Mesenchymal stem cell (in vitro differentiated cells and primary cell): ENCODE measurements at regions not wholly inside any gene's neighbourhood (a gene's known extent, or its start where the extent isn't known, plus 50 kb on each side); places are given as distances from the start of the nearest gene placed in this dataset.

ENCODE experiments used
- DNase-seq: peaks from one replicate; pipeline ENCODE4 v3.0.0-alpha.2; 2013
- H2AFZ ChIP-seq: one replicate; pipeline ENCODE4 v1.6.1; 2013; ENCODE audit warnings: low read depth, mild to moderate bottlenecking, control low read depth, inconsistent platforms, low read length, moderate library complexity
- H2AK5ac ChIP-seq: 2 replicates; pipeline ENCODE4 v1.6.1; 2013; ENCODE audit warnings: low read length, moderate library complexity, mild to moderate bottlenecking, inconsistent platforms; ENCODE audit not compliant: severe bottlenecking
- H2BK120ac ChIP-seq: one replicate; pipeline ENCODE4 v1.6.1; 2013; ENCODE audit warnings: low read depth, mild to moderate bottlenecking, inconsistent platforms, low read length, moderate library complexity
- H2BK12ac ChIP-seq, 2 experiments: one replicate each; pipeline ENCODE4 v1.6.1; 2013; ENCODE audit warnings: inconsistent platforms in 2 of 2, low read length in 2 of 2, mild to moderate bottlenecking in 2 of 2, moderate library complexity in 2 of 2, control low read depth in 1 of 2
- H2BK15ac ChIP-seq: one replicate; pipeline ENCODE4 v1.6.1; 2013; ENCODE audit warnings: mild to moderate bottlenecking, low read depth, inconsistent platforms; ENCODE audit not compliant: poor library complexity, severe bottlenecking
- H2BK5ac ChIP-seq: 2 replicates; pipeline ENCODE4 v1.6.1; 2013; ENCODE audit warnings: low read depth, mild to moderate bottlenecking, low read length, control low read depth, inconsistent platforms; ENCODE audit not compliant: poor library complexity, severe bottlenecking
- H3K14ac ChIP-seq, 2 experiments: one replicate each; pipeline ENCODE4 v1.6.1; 2013; ENCODE audit warnings: inconsistent platforms in 2 of 2, low read length in 2 of 2, control low read depth in 1 of 2, mild to moderate bottlenecking in 1 of 2, moderate library complexity in 1 of 2
- H3K18ac ChIP-seq, 2 experiments: one replicate each; pipeline ENCODE4 v1.6.1; 2013; ENCODE audit warnings: inconsistent platforms in 2 of 2, low read length in 2 of 2, control low read depth in 1 of 2, low read depth in 1 of 2, mild to moderate bottlenecking in 1 of 2
- H3K23ac ChIP-seq, 2 experiments: one replicate each; pipeline ENCODE4 v1.6.1; 2013; ENCODE audit warnings: inconsistent platforms in 2 of 2, low read length in 2 of 2, mild to moderate bottlenecking in 2 of 2, moderate library complexity in 2 of 2, control low read depth in 1 of 2
- H3K27ac ChIP-seq: 2 replicates; pipeline ENCODE4 v1.5.1; 2013; ENCODE audit warnings: mild to moderate bottlenecking, moderate library complexity, low read length, control low read depth, inconsistent platforms; ENCODE audit not compliant: poor library complexity, severe bottlenecking
- H3K27me3 ChIP-seq, 2 experiments: 2 replicates each; pipeline versions ENCODE4 v1.6.1 to v1.7.0; 2013; ENCODE audit warnings: low read length in 2 of 2, mild to moderate bottlenecking in 2 of 2, moderate library complexity in 2 of 2, control low read depth in 1 of 2, inconsistent platforms in 1 of 2; ENCODE audit not compliant: control insufficient read depth in 1 of 2, insufficient read depth in 1 of 2
- H3K36me3 ChIP-seq, 2 experiments: 2 replicates each; pipeline versions ENCODE4 v1.6.1 to v1.7.0; 2013; ENCODE audit warnings: low read length in 2 of 2, control low read depth in 1 of 2, inconsistent platforms in 1 of 2, low read depth in 1 of 2, mild to moderate bottlenecking in 1 of 2; ENCODE audit not compliant: insufficient read depth in 2 of 2, control insufficient read depth in 1 of 2
- H3K4ac ChIP-seq, 2 experiments: one replicate each; pipeline ENCODE4 v1.6.1; 2013; ENCODE audit warnings: inconsistent platforms in 2 of 2, low read length in 2 of 2, mild to moderate bottlenecking in 2 of 2, moderate library complexity in 2 of 2, control low read depth in 1 of 2, low read depth in 1 of 2
- H3K4me1 ChIP-seq: 2 replicates; pipeline ENCODE4 v1.6.1; 2013; ENCODE audit warnings: low read depth, low read length, control low read depth; ENCODE audit not compliant: control insufficient read depth, insufficient read depth
- H3K4me2 ChIP-seq: 2 replicates; pipeline ENCODE4 v1.6.1; 2013; ENCODE audit warnings: low read length, mild to moderate bottlenecking, inconsistent platforms; ENCODE audit not compliant: poor library complexity, severe bottlenecking
- H3K4me3 ChIP-seq, 2 experiments: 2 replicates each; pipeline versions ENCODE4 v1.5.1 to v1.7.0; 2013; ENCODE audit warnings: low read length in 2 of 2, mild to moderate bottlenecking in 2 of 2, control low read depth in 1 of 2, low read depth in 1 of 2; ENCODE audit not compliant: insufficient read depth in 1 of 2
- H3K79me1 ChIP-seq: replicated peaks from 2 replicates; pipeline ENCODE4 v1.6.1; 2013; ENCODE audit warnings: mild to moderate bottlenecking, control low read depth, low read length, inconsistent platforms; ENCODE audit not compliant: poor library complexity, severe bottlenecking
- H3K9ac ChIP-seq: 2 replicates; pipeline ENCODE4 v1.7.0; 2013; ENCODE audit warnings: mild to moderate bottlenecking, low read length, moderate library complexity
- H3K9me3 ChIP-seq: 2 replicates; pipeline ENCODE4 v1.7.0; 2013; ENCODE audit warnings: mild to moderate bottlenecking, low read length; ENCODE audit not compliant: control insufficient read depth
- H4K8ac ChIP-seq: one replicate; pipeline ENCODE4 v1.6.1; 2013; ENCODE audit warnings: inconsistent platforms, mild to moderate bottlenecking, low read length, moderate library complexity
- H4K91ac ChIP-seq: one replicate; pipeline ENCODE4 v1.6.1; 2013; ENCODE audit warnings: mild to moderate bottlenecking, low read length, inconsistent platforms
- WGBS: methylation state at CpG from one replicate; pipeline ENCODE4 v1.1.7; 2013; ENCODE audit warnings: mixed read lengths; 5-methylcytosine and 5-hydroxymethylcytosine counted together

- no peak overlapping the region for H4K8ac ChIP-seq
- no peak overlapping the region for H3K4me2 ChIP-seq
- H2AFZ ChIP-seq, result no peak overlapping the region
- H3K36me3 ChIP-seq, result no peaks in the 10 kb centered on the region
- no peak overlapping the region for H2BK15ac ChIP-seq
- H4K91ac ChIP-seq, result no peak overlapping the region
- H2BK12ac ChIP-seq, result no peak overlapping the region
- H3K27ac ChIP-seq, result no peak overlapping the region
- no peak overlapping the region for H2BK120ac ChIP-seq
- WGBS, result 89% methylated on average over 1 of the region's 1 CpG
- no peak for DNase-seq
- no peaks in the 10 kb centered on the region for H3K27me3 ChIP-seq
- no peaks in the 10 kb centered on the region for H3K4me1 ChIP-seq
- H3K23ac ChIP-seq, result no peak overlapping the region
- H3K9ac ChIP-seq, result no peak overlapping the region
- no peak overlapping the region for H3K18ac ChIP-seq
- H3K14ac ChIP-seq, result no peak overlapping the region
- H2AK5ac ChIP-seq, result no peak overlapping the region
- H3K79me1 ChIP-seq, result no peaks in the 10 kb centered on the region
- no peak overlapping the region for H3K4ac ChIP-seq
- no peak overlapping the region for H2BK5ac ChIP-seq
- H3K4me3 ChIP-seq, result no peak overlapping the region
- no peaks in the 10 kb centered on the region for H3K9me3 ChIP-seq
These were observed 150.7 kb upstream of the AGTR1 start for GRCh38 chr3:148546959-148547358.

DNA sequence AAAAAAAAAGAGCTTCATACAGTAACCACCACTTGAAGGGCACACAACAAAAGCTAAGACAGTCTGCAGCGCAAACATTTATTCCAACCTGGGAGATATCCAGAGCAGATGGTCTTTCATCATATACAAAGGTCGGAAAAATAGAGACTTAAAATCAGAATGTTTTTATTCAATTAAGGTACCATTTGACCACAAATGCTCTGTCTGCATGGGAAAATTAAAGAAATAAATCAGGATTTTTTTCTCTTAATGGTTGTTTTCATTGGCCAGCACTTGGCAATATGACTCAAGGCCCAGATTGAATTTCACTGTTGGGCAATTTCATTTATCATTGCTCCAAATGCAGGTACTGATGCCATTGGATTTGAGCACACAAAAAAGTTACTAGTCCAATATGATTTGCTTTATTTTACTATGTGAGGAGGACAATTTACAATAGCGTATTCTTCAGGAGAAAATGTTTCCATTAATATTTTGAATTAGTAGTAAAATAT lies 145.9 kb upstream of the AGTR1 start:
- Histone ChIP-seq H4K8ac (no peak overlapping the region), H2BK5ac (no peak overlapping the region), H3K79me1 (no peaks in the 10 kb centered on the region), H2AK5ac (no peak overlapping the region), H3K27ac (no peak overlapping the region), H3K4ac (no peak overlapping the region), H2BK120ac (no peak overlapping the region), H3K18ac (no peak overlapping the region), H2BK12ac (no peak overlapping the region), H2BK15ac (no peak overlapping the region), H4K91ac (no peak overlapping the region), H3K9ac (no peak overlapping the region), H3K14ac (no peak overlapping the region), H2AFZ (no peak overlapping the region), H3K9me3 (no peaks in the 10 kb centered on the region), H3K4me1 (no peaks in the 10 kb centered on the region), H3K4me3 (no peak overlapping the region), H3K4me2 (no peak overlapping the region), H3K23ac (no peak overlapping the region), H3K36me3 (no peaks in the 10 kb centered on the region), H3K27me3 (no peaks in the 10 kb centered on the region)
- DNase-seq, result no peak
- 89% methylated on average over 1 of the region's 3 CpGs for WGBS

DNA sequence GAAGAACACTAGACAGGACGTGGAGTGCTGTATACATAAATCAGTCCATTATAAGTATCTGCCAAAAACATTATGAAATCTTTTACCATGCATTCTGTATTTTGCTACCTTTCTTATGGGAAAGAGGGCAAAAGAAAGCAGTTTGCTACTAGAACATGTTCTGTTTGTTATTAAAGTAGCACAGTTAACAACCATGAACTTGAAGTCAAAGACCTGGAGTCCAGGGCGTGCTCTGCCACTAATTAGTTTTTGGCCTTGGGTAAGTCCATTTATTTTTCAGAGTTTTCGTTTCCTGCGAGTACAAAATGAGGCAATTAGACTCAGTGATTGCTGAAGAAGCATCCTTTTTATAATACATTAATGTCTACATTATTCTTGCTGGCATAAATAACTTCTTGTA lies 143.3 kb upstream of the AGTR1 start:
- Histone ChIP-seq H3K9me3 (no peaks in the 10 kb centered on the region), H4K91ac (no peak overlapping the region), H3K27me3 (no peaks in the 10 kb centered on the region), H2BK12ac (no peak overlapping the region), H3K4me1 (no peaks in the 10 kb centered on the region), H3K23ac (no peak overlapping the region), H2BK120ac (no peak overlapping the region), H4K8ac (no peak overlapping the region), H3K14ac (no peak overlapping the region), H2AK5ac (no peak overlapping the region), H2AFZ (no peak overlapping the region), H3K4me2 (no peak overlapping the region), H2BK15ac (no peak overlapping the region), H3K4ac (no peak overlapping the region), H2BK5ac (no peak overlapping the region), H3K79me1 (no peaks in the 10 kb centered on the region), H3K18ac (no peak overlapping the region), H3K36me3 (no peaks in the 10 kb centered on the region), H3K27ac (no peak overlapping the region), H3K4me3 (no peak overlapping the region), H3K9ac (no peak overlapping the region)
- no peak for DNase-seq
- 17% methylated on average over 1 of the region's 4 CpGs for WGBS

GRCh38 chr3:148556664-148557063 lies 141.0 kb upstream of the AGTR1 start:
- Histone ChIP-seq H3K18ac (no peak overlapping the region), H2BK12ac (no peak overlapping the region), H3K36me3 (no peaks in the 10 kb centered on the region), H4K8ac (no peak overlapping the region), H2AFZ (no peak overlapping the region), H2BK15ac (no peak overlapping the region), H3K9ac (no peak overlapping the region), H3K9me3 (no peaks in the 10 kb centered on the region), H3K23ac (no peak overlapping the region), H2AK5ac (no peak overlapping the region), H3K27me3 (no peaks in the 10 kb centered on the region), H3K4me3 (no peak overlapping the region), H3K14ac (no peak overlapping the region), H3K79me1 (no peaks in the 10 kb centered on the region), H3K4me1 (no peaks in the 10 kb centered on the region), H2BK120ac (no peak overlapping the region), H2BK5ac (no peak overlapping the region), H3K4ac (no peak overlapping the region), H4K91ac (no peak overlapping the region), H3K27ac (no peak overlapping the region), H3K4me2 (no peak overlapping the region)
- DNase-seq, result no peak
- WGBS, result no CpG with 5 or more reads among the region's 1 CpG
